ENCODE measurements at regions not wholly inside any gene's neighbourhood (a gene's known extent, or its start where the extent isn't known, plus 50 kb on each side); places are given as distances from the start of the nearest gene placed in this dataset.

DNA sequence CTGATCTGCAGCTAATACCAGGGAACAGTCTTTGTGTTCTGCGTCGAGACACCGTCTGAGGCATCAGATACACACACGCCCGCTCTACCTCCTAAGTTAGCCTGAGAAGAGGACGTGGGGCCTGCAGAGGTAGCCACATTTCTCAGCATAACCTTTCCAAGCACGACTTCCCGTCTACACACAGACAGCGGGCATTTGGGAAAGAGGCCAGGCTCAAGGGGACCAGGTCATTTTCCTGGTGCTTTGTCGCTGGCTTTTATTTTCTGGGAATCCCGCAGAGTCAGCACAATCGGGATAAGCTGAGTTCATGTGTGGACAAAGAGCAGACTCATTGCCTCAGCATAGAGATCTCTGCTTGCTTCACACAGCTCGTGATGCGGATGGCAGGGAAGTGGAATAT lies 72.5 kb upstream of the SMYD2 start:
- no peak for DNase-seq

DNA sequence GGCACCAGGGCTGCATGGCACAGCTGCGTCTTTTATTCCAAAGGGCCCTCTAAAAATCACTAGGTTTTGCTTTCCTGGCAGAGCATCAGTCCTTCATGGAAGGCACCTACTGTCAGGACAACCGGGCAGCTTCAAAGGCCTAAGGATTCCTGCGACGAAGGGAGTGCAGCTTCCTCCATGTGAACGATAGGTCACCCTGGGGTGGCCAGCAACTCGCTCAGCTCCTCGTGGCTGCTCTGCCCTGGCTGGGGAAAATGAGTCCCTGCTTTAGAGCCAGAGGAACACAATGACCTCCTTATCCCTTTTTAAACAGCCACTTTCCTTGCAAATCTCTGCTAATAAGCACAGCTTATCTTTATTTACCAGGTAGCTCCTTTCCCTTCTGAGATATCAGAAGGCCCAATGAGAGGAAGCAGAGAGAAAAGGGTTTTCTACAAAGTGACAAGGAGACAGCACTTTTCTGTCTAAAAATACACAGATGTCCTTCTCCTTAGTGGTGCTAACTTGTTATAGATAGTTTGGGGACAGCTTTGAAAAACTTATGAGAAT lies 71.6 kb upstream of the SMYD2 start:
- DNase-seq: no peak

DNA sequence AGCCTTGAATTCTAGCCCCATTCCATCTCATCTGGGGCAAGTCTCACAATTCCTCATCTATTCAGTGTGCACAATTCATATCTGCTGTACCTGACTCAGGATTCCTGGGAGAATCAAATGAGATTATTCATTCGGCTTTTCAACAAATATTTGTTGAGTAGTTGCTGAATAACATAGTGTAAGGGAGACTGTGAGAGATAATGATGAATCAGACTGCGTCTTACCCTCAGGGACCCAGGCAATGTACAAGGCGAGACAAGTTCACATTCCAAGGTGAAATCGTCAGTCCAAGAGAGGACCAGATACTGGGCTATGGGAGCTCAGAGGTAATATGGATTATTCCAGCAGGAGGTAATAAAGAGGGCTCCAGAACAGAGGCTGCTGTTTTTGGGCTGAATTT lies 67.8 kb upstream of the SMYD2 start:
- no peak for DNase-seq

DNA sequence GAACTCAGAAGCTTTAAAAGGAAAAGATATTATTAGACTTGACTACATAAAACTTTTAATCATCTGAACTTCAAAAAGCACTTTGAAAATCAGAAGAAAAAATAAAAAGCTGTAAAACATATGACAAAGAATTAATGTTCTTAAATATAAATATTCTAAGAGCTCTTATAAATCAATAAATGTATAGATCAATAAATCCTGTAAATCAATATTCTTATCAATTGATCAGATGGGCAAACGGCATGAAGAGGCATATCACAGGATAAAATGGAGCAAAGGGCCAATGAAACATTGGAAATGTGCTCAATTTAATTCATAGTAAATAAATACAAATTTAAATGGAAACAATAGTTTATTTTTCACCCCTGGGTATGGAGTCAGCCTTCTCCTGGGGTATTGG lies 66.1 kb upstream of the SMYD2 start:
- no peak for DNase-seq

DNA sequence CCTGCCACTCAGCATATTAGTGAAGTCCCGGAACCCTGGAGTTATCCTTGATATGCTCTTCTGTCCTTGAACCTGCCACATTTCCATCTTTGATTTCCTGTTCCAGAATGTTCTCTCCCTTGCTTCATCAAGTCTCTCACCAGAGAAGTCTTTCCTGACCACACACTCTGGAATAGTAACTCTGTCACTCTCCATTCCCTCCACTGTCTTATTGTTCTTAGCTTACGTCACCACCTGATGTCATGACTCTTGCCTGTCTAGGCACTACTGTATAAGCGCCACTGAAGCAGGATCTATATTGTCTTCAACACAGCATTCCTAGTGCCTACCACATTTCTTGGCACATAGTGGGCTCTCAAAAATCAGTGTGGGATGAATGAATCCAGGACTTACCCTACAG lies 65.4 kb upstream of the SMYD2 start:
- no peak for DNase-seq

DNA sequence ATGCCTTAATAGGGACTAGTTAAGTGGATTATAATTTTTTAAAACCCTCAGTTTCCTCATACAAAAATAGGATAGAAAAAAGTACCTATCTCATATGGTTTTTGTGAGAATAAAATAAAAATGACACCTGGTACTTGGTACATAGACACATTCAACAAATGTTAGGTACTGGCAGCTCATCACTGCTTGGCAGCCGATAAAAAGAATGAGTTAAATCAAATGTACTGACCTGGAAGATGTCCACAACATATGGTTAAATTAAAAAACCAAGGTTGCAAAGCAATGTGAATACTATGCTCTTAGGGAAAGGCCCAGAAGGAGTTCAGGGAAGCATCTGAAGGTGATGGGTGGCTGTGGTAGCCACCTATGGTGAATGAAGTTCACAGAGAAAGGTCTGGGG lies 64.9 kb upstream of the SMYD2 start:
- DNase-seq: no peak

DNA sequence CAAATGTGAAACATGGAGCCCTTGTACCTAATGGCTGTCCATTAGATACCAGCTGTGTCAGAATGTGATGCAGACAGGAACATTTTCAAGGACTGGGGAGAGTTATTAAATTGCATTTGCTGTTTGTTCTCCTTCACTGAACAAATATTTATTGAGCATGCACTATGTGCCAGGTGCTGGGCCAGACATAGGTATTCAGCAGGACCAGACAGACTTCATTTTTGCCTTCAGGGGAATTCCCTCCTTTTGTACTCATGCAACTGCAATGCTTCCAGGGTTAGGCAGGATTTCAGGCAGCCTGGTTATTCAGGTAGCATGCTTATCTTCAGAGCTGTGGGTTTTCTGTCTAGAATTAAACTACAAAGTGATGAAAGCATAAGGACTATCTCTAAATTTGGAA lies 64.2 kb upstream of the SMYD2 start:
- DNase-seq: no peak

DNA sequence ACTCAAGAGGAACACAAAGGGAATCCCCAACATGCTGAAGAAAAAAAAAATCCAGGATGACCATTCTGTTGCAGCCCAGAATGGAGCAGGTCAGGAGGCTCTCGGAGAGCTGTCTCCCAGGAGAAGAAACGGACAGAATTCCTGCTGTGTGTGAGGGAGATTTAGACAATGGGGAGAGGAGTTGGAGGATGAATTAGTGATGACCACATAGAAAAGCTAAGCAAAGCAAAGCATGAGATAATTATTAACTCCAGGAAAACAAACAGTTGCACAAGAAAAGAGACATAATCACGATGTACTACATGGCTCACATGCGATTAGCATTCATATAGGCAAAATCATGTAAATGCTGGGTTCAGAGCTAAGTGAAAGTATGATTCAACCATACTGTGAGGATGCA lies 61.1 kb upstream of the SMYD2 start:
- no peak for DNase-seq

DNA sequence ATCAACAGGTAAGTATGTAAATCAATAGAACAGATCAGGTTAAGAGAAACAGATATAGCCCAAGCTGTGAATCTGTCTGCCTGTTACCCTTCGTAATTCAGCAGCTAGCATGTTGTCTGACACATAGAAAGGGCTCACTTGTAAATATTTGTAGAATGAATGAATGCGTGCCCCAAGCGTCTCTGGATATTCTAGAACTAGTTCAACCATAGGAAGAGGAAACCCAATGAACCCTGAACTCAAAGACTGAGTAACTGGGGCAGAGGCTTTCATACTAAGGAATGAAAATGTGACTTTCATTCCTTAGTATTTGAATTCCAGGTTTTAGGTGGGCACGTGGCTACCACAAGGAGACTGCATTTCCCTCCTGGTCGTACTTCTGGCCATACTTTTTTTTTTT lies 60.1 kb upstream of the SMYD2 start:
- no peak for DNase-seq

DNA sequence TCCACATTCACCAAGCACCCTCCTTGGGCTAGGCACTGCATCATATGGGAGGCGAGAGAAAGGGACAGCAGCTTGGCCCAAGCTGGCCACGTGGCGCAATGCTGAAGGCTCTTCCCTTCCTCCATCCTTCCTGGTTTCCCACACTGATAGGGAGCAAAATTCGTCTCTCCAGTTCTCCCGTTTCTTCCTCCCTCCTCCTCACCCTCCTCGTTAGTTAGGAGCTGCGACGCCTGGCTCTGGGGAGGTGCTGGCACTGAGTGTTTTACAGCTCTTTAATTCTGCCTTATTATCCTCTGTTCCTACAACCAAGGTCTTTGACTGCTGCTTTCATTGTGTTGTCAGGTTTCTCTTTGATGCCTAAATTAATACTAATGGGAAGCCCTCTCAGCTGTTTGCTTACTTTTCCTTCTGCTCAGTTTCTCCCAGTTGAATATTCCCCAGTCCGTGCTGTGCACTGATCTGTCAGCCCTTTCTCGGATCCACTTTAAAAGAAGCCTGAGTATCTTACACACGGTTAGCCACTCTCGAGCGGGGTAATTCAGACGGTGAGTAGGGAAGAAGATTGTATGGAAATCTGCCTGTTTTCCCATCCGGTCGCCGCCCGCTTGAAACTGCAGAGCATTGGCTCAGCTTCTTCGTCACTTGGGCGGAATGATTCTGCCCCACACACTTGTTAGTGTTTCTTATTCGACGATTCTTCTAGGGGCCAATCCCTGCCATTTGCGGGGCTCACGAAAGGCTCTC lies 56.2 kb upstream of the SMYD2 start:
- DNase-seq: no peak

DNA sequence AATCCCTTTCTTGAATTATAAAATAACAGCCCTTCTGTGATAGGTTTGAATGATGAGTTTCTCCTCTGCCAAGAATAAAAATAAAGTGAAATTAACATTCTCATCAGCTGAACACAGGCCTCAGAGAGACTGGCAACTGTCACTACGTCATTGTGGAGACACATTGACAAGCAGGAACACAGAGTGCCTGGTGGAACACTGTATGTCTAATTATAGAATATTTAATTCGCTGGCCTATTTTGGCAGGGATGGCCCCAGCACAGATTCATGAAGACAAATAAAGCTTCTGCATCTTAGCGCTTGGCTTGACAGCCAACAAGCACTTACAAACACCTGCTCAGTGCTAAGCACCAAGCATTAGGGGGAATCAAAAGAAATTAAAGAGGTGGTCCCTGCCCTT lies 52.0 kb upstream of the SMYD2 start:
- DNase-seq: no peak

DNA sequence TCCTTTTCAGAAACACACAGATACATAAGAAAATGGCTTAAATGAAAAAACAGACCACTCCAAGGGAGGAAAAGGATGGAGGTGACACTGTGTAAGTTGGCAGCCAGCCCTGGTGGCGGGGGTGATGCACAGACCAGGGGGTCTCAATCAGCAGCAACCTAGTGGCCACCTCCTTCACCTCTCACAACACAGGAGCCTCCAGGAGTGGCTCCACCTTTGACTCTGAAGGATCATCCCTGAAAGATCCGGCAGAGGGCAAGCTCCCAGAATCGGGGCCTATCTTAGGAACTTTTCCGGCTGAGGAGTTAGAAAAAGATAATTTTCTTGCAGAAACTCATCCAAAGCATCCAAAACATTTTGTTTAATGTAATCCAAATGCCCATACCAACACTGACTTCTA lies 51.2 kb upstream of the SMYD2 start:
- no peak for DNase-seq
